K562 (cell line): ENCODE measurements at regions not wholly inside any gene's neighbourhood (a gene's known extent, or its start where the extent isn't known, plus 50 kb on each side); places are given as distances from the start of the nearest gene placed in this dataset.

Experiments
- BHLHE40 ChIP-seq: IDR thresholded peaks from 2 replicates; pipeline ENCODE4 v1.6.1; 2011; ENCODE audit warnings: low read length, improper control_type of control experiment
- GATAD2B ChIP-seq: fragments of 450-650 bp; IDR thresholded peaks from 2 replicates; pipeline ENCODE4 v1.6.1; 2017; ENCODE audit warnings: mild to moderate bottlenecking, borderline replicate concordance
- GTF2A2 ChIP-seq: IDR thresholded peaks from 2 replicates; pipeline ENCODE4 v1.6.1; 2016; ENCODE audit warnings: mild to moderate bottlenecking, missing genetic modification characterization, missing compliant biosample characterization
- NFXL1 ChIP-seq: fragments of 450-650 bp; formaldehyde crosslinking; IDR thresholded peaks from 2 replicates; pipeline ENCODE4 v1.4.0; 2021; ENCODE audit warnings: mild to moderate bottlenecking
- RFX5 ChIP-seq: IDR thresholded peaks from 2 replicates; pipeline ENCODE4 v1.6.1; 2011; ENCODE audit warnings: low read depth, mild to moderate bottlenecking, improper control_type of control experiment, low read length
- TCFL5 ChIP-seq: fragments of 250-450 bp; sonication (Bioruptor Pico); conservative IDR thresholded peaks from 2 replicates; pipeline ENCODE4 v1.6.1; 2021; ENCODE audit warnings: mild to moderate bottlenecking, moderate library complexity, matching md5 sums
- TFE3 ChIP-seq: fragments of 450-650 bp; formaldehyde crosslinking; IDR thresholded peaks from 2 replicates; pipeline ENCODE4 v1.4.0; 2020; ENCODE audit warnings: mild to moderate bottlenecking, mixed read lengths
- ZBTB9 ChIP-seq: fragments of 450-650 bp; formaldehyde crosslinking; IDR thresholded peaks from 2 replicates; pipeline ENCODE4 v1.4.0; 2020; ENCODE audit warnings: mild to moderate bottlenecking, moderate library complexity
- ZNF778 ChIP-seq: fragments of 450-650 bp; formaldehyde crosslinking; IDR thresholded peaks from 2 replicates; pipeline ENCODE4 v1.4.0; 2020; ENCODE audit warnings: mild to moderate bottlenecking, moderate library complexity
- TF ChIP-seq, protein P1 (sequence below): fragments of 250-450 bp; sonication (Bioruptor Pico); IDR thresholded peaks from 2 replicates; pipeline ENCODE4 v1.8.0; 2021; ENCODE audit warnings: mild to moderate bottlenecking, moderate library complexity
- TF ChIP-seq, protein P2 (sequence below): fragments of 450-650 bp; IDR thresholded peaks from 2 replicates; pipeline ENCODE4 v1.6.1; 2016; ENCODE audit warnings: mild to moderate bottlenecking, moderate library complexity

DNA sequence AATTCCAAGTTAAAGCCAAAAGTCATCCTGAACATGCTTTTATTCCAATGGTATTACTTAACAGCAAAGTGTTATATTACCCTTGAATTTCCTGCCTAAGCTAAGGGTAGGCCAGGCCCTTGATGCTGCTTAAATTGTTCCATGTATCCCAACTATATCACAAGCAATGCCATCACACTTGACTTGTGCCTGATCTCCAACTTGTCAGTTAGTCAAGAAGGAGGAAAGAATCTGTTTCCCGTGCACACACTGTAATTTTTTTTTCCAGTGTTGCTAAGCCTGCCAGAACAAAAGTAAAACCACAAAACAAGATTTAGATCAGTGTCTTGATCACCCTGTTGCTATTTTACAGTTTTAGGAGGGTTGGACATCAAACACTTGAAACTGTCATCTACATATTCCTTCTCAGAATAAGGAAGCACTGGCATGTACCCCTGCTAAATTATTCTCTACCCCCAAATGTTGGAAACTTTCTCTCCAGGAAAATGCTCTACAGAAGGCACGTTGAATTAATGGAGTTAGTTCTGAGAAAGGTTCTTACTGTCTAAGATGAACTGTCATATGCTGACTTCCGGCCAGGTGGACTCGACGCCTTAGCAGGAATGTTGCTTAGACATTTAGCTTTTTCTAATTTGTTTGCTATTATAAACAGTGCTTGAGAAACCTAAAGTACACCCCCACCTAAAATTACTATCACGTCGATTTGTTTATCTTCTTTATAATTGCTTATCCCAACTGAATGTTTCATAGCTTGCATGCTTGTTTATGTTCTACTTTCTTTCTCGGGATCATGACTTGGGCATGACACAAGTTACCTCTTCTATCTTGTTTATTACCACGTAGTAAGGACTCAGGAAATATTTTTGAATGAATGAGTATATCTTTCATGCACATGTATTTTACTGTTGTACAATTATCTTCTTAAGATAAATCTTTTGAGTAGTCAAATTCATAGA lies 105.5 kb upstream of the ZNF438 start (continued):
- no peak for TF ChIP-seq TFE3 (CRISPR knock-in tag)
- TF ChIP-seq, protein P1, sequence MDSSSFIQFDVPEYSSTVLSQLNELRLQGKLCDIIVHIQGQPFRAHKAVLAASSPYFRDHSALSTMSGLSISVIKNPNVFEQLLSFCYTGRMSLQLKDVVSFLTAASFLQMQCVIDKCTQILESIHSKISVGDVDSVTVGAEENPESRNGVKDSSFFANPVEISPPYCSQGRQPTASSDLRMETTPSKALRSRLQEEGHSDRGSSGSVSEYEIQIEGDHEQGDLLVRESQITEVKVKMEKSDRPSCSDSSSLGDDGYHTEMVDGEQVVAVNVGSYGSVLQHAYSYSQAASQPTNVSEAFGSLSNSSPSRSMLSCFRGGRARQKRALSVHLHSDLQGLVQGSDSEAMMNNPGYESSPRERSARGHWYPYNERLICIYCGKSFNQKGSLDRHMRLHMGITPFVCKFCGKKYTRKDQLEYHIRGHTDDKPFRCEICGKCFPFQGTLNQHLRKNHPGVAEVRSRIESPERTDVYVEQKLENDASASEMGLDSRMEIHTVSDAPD = no peak
- TF ChIP-seq GTF2A2 (tag) = no peak
- no peak for TF ChIP-seq RFX5
- no peak for TF ChIP-seq ZNF778 (CRISPR knock-in tag)
- no peak for TF ChIP-seq NFXL1 (CRISPR knock-in tag)
- TF ChIP-seq, protein P2, sequence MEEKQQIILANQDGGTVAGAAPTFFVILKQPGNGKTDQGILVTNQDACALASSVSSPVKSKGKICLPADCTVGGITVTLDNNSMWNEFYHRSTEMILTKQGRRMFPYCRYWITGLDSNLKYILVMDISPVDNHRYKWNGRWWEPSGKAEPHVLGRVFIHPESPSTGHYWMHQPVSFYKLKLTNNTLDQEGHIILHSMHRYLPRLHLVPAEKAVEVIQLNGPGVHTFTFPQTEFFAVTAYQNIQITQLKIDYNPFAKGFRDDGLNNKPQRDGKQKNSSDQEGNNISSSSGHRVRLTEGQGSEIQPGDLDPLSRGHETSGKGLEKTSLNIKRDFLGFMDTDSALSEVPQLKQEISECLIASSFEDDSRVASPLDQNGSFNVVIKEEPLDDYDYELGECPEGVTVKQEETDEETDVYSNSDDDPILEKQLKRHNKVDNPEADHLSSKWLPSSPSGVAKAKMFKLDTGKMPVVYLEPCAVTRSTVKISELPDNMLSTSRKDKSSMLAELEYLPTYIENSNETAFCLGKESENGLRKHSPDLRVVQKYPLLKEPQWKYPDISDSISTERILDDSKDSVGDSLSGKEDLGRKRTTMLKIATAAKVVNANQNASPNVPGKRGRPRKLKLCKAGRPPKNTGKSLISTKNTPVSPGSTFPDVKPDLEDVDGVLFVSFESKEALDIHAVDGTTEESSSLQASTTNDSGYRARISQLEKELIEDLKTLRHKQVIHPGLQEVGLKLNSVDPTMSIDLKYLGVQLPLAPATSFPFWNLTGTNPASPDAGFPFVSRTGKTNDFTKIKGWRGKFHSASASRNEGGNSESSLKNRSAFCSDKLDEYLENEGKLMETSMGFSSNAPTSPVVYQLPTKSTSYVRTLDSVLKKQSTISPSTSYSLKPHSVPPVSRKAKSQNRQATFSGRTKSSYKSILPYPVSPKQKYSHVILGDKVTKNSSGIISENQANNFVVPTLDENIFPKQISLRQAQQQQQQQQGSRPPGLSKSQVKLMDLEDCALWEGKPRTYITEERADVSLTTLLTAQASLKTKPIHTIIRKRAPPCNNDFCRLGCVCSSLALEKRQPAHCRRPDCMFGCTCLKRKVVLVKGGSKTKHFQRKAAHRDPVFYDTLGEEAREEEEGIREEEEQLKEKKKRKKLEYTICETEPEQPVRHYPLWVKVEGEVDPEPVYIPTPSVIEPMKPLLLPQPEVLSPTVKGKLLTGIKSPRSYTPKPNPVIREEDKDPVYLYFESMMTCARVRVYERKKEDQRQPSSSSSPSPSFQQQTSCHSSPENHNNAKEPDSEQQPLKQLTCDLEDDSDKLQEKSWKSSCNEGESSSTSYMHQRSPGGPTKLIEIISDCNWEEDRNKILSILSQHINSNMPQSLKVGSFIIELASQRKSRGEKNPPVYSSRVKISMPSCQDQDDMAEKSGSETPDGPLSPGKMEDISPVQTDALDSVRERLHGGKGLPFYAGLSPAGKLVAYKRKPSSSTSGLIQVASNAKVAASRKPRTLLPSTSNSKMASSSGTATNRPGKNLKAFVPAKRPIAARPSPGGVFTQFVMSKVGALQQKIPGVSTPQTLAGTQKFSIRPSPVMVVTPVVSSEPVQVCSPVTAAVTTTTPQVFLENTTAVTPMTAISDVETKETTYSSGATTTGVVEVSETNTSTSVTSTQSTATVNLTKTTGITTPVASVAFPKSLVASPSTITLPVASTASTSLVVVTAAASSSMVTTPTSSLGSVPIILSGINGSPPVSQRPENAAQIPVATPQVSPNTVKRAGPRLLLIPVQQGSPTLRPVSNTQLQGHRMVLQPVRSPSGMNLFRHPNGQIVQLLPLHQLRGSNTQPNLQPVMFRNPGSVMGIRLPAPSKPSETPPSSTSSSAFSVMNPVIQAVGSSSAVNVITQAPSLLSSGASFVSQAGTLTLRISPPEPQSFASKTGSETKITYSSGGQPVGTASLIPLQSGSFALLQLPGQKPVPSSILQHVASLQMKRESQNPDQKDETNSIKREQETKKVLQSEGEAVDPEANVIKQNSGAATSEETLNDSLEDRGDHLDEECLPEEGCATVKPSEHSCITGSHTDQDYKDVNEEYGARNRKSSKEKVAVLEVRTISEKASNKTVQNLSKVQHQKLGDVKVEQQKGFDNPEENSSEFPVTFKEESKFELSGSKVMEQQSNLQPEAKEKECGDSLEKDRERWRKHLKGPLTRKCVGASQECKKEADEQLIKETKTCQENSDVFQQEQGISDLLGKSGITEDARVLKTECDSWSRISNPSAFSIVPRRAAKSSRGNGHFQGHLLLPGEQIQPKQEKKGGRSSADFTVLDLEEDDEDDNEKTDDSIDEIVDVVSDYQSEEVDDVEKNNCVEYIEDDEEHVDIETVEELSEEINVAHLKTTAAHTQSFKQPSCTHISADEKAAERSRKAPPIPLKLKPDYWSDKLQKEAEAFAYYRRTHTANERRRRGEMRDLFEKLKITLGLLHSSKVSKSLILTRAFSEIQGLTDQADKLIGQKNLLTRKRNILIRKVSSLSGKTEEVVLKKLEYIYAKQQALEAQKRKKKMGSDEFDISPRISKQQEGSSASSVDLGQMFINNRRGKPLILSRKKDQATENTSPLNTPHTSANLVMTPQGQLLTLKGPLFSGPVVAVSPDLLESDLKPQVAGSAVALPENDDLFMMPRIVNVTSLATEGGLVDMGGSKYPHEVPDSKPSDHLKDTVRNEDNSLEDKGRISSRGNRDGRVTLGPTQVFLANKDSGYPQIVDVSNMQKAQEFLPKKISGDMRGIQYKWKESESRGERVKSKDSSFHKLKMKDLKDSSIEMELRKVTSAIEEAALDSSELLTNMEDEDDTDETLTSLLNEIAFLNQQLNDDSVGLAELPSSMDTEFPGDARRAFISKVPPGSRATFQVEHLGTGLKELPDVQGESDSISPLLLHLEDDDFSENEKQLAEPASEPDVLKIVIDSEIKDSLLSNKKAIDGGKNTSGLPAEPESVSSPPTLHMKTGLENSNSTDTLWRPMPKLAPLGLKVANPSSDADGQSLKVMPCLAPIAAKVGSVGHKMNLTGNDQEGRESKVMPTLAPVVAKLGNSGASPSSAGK = 0 out of 2 replicates have a peak, but pooled peaks have one; percentile 16
- no peak for TF ChIP-seq TCFL5 (CRISPR knock-in tag)
- no peak for TF ChIP-seq ZBTB9 (CRISPR knock-in tag)
- TF ChIP-seq BHLHE40 = no peak
- TF ChIP-seq GATAD2B = no peak
